Caco-2 (cell line): ENCODE measurements at regions not wholly inside any gene's neighbourhood (a gene's known extent, or its start where the extent isn't known, plus 50 kb on each side); places are given as distances from the start of the nearest gene placed in this dataset.

ENCODE experiments used
- BruUV-seq: library from RNA; stranded (reverse); fragments of 400-500 nt; replicated peaks from 2 replicates; lab custom pipeline; 2021; lab: Mats Ljungman, UMichigan
- CTCF ChIA-PET: fragments of 300-600 bp; sonication (Branson Sonifier 250); formaldehyde crosslinking; loops from one replicate; lab custom pipeline; 2022; ENCODE audit warnings: antibody characterized with exemption; lab: Charles Lee
- POLR2A ChIA-PET: fragments of 300-600 bp; sonication (Branson Sonifier 250); formaldehyde crosslinking; loops from one replicate; lab custom pipeline; 2022; ENCODE audit warnings: antibody characterized with exemption; lab: Charles Lee
- DNase-seq, 2 experiments: peaks; one replicate each; pipeline versions ENCODE4 v3.0.0 to v3.0.0-alpha.2; 2020 to 2022
- H3K27me3 ChIP-seq: replicated peaks from 2 replicates; pipeline ENCODE4 v1.6.0; 2011; ENCODE audit warnings: low read length; ENCODE audit not compliant: control insufficient read depth, insufficient read depth
- H3K36me3 ChIP-seq: 2 replicates; pipeline ENCODE4 v1.5.1; 2011; ENCODE audit warnings: low read length; ENCODE audit not compliant: control insufficient read depth, insufficient read depth
- H3K4me1 ChIP-seq: fragments of 250-450 bp; sonication (Bioruptor Pico); 2 replicates; pipeline ENCODE4 v1.5.1; 2020; ENCODE audit warnings: mild to moderate bottlenecking
- H3K4me3 ChIP-seq: 2 replicates; pipeline ENCODE4 v1.5.1; 2011; ENCODE audit warnings: low read depth, mild to moderate bottlenecking, control low read depth, low read length
- H3K9me3 ChIP-seq: fragments of 250-450 bp; sonication (Bioruptor Pico); 2 replicates; pipeline ENCODE4 v1.5.1; 2020; ENCODE audit warnings: mild to moderate bottlenecking, moderate library complexity
- H3K27ac Mint-ChIP-seq: one replicate; pipeline ENCODE4 v1.8.0; 2022; ENCODE audit warnings: mixed read lengths; ENCODE audit not compliant: unreplicated experiment
- H3K27me3 Mint-ChIP-seq: one replicate; pipeline ENCODE4 v1.8.0; 2022; ENCODE audit warnings: mixed read lengths; ENCODE audit not compliant: insufficient read depth, unreplicated experiment
- H3K36me3 Mint-ChIP-seq: one replicate; pipeline ENCODE4 v1.8.0; 2022; ENCODE audit warnings: mild to moderate bottlenecking, mixed read lengths; ENCODE audit not compliant: insufficient read depth, unreplicated experiment
- H3K4me1 Mint-ChIP-seq: one replicate; pipeline ENCODE4 v1.8.0; 2022; ENCODE audit warnings: low read depth, mixed read lengths; ENCODE audit not compliant: unreplicated experiment
- H3K4me3 Mint-ChIP-seq: one replicate; pipeline ENCODE4 v1.8.0; 2022; ENCODE audit warnings: mild to moderate bottlenecking, moderate library complexity, mixed read lengths; ENCODE audit not compliant: unreplicated experiment
- H3K9me3 Mint-ChIP-seq: one replicate; pipeline ENCODE4 v1.8.0; 2022; ENCODE audit warnings: mixed read lengths; ENCODE audit not compliant: unreplicated experiment
- CTCF ChIP-seq, 2 experiments: fragments of 200-600 bp in 1 of 2; IDR thresholded peaks; 1 replicate in 1 of 2; 2 replicates in 1 of 2; pipeline versions ENCODE4 v1.5.1 to v1.8.0; 2011 to 2022; ENCODE audit warnings: antibody characterized with exemption in 1 of 2, control low read depth in 1 of 2, inconsistent platforms in 1 of 2, low read depth in 1 of 2, low read length in 1 of 2, mild to moderate bottlenecking in 1 of 2, moderate library complexity in 1 of 2; ENCODE audit not compliant: insufficient read depth in 1 of 2, severe bottlenecking in 1 of 2, unreplicated experiment in 1 of 2
- intact Hi-C: fragments of 100-400 bp; cut with micrococcal nuclease; formaldehyde crosslinking; loops from one replicate; pipeline ENCODE4 v1.10.0; 2022; ENCODE audit not compliant: unreplicated experiment

- no peak for DNase-seq
- H3K36me3 Mint-ChIP-seq, result no peaks in the 10 kb centered on the region
- Histone ChIP-seq H3K27me3 (no peaks in the 10 kb centered on the region), H3K4me1 (no peaks in the 10 kb centered on the region), H3K4me3 (no peak overlapping the region), H3K36me3 (no peaks in the 10 kb centered on the region), H3K9me3 (no peaks in the 10 kb centered on the region)
- H3K27me3 Mint-ChIP-seq, result peaks cover 8% of the 10 kb centered on the region
- no peak overlapping the region for H3K4me3 Mint-ChIP-seq
- no peaks in the 10 kb centered on the region for H3K9me3 Mint-ChIP-seq
- ChIA-PET CTCF (no interaction called here), POLR2A (no interaction called here)
- TF ChIP-seq CTCF (IDR thresholded peaks at IDR 0.05; ENCODE audit: insufficient read depth in 1 of 2, low read depth in 1 of 2, low read length in 1 of 2, severe bottlenecking in 1 of 2, unreplicated experiment in 1 of 2), result no peak
- no TSS peak for BruUV-seq
- intact Hi-C loops, result no loop called here
- H3K4me1 Mint-ChIP-seq, result no peaks in the 10 kb centered on the region
- no peak overlapping the region for H3K27ac Mint-ChIP-seq
Measured at GRCh38 chr20:7770578-7770977, 169.7 kb downstream of the HAO1 start.

GRCh38 chr20:7772371-7772770, 167.9 kb downstream of the HAO1 start:
- H3K27me3 ChIP-seq, result no peaks in the 10 kb centered on the region
- no peak overlapping the region for H3K27ac Mint-ChIP-seq
- H3K9me3 Mint-ChIP-seq, result peaks cover 5% of the 10 kb centered on the region
- no peak for TF ChIP-seq CTCF (IDR thresholded peaks at IDR 0.05; ENCODE audit: insufficient read depth in 1 of 2, low read depth in 1 of 2, low read length in 1 of 2, severe bottlenecking in 1 of 2, unreplicated experiment in 1 of 2)
- H3K36me3 Mint-ChIP-seq, result no peaks in the 10 kb centered on the region
- no peaks in the 10 kb centered on the region for H3K4me1 Mint-ChIP-seq
- H3K4me3 ChIP-seq, result no peak overlapping the region
- H3K27me3 Mint-ChIP-seq, result peaks cover 2% of the 10 kb centered on the region
- intact Hi-C loops, result no loop called here
- no peaks in the 10 kb centered on the region for H3K36me3 ChIP-seq
- no peaks in the 10 kb centered on the region for H3K4me1 ChIP-seq
- no TSS peak for BruUV-seq
- no peak overlapping the region for H3K4me3 Mint-ChIP-seq
- H3K9me3 ChIP-seq, result peaks cover 10% of the 10 kb centered on the region; the same call in 1 of the 2 replicates
- ChIA-PET POLR2A (no interaction called here), CTCF (no interaction called here)
- DNase-seq, result no peak

- no TSS peak for BruUV-seq
- no peaks in the 10 kb centered on the region for H3K36me3 Mint-ChIP-seq
- H3K4me3 Mint-ChIP-seq, result no peak overlapping the region
- H3K4me1 ChIP-seq, result no peaks in the 10 kb centered on the region
- intact Hi-C loops, result no loop called here
- H3K4me1 Mint-ChIP-seq, result no peaks in the 10 kb centered on the region
- CTCF ChIA-PET, result no interaction called here
- no peak for DNase-seq
- H3K4me3 ChIP-seq, result no peak overlapping the region
- H3K36me3 ChIP-seq, result no peaks in the 10 kb centered on the region
- POLR2A ChIA-PET, result no interaction called here
- H3K9me3 Mint-ChIP-seq, result peaks cover 10% of the 10 kb centered on the region
- no peaks in the 10 kb centered on the region for H3K27me3 Mint-ChIP-seq
- peaks cover 10% of the 10 kb centered on the region; the same call in 1 of the 2 replicates for H3K9me3 ChIP-seq
- TF ChIP-seq CTCF (IDR thresholded peaks at IDR 0.05; ENCODE audit: insufficient read depth in 1 of 2, low read depth in 1 of 2, low read length in 1 of 2, severe bottlenecking in 1 of 2, unreplicated experiment in 1 of 2), result no peak
- no peaks in the 10 kb centered on the region for H3K27me3 ChIP-seq
- no peak overlapping the region for H3K27ac Mint-ChIP-seq
Measured at GRCh38 chr20:7773511-7773910, 166.7 kb downstream of the HAO1 start.
